ENCODE measurements at regions not wholly inside any gene's neighbourhood (a gene's known extent, or its start where the extent isn't known, plus 50 kb on each side); places are given as distances from the start of the nearest gene placed in this dataset.

GRCh38 chr4:31999848-32000247 is 1279.7 kb downstream of the PCDH7 start:
- no peak for DNase-seq

- DNase-seq, result no peak
Measured at GRCh38 chr4:32000846-32001488, 1280.8 kb downstream of the PCDH7 start.

- DNase-seq, result no peak
Measured at GRCh38 chr4:32002037-32002747, 1282.0 kb downstream of the PCDH7 start.

GRCh38 chr4:32003548-32003947 is 1283.4 kb downstream of the PCDH7 start:
- no peak for DNase-seq

- no peak for DNase-seq
Measured at GRCh38 chr4:32010221-32010620, 1290.1 kb downstream of the PCDH7 start.

GRCh38 chr4:32022071-32022470 is 1301.9 kb downstream of the PCDH7 start:
- no peak for DNase-seq

- DNase-seq, result no peak
Measured at GRCh38 chr4:32025851-32026459, 1305.8 kb downstream of the PCDH7 start.

- DNase-seq, result no peak
Measured at GRCh38 chr4:32030406-32030805, 1310.2 kb downstream of the PCDH7 start.

- DNase-seq, result no peak
Measured at GRCh38 chr4:32031026-32031425, 1310.9 kb downstream of the PCDH7 start.

GRCh38 chr4:32032136-32032672 is 1312.0 kb downstream of the PCDH7 start:
- DNase-seq, result no peak

- no peak for DNase-seq
Measured at GRCh38 chr4:32037399-32037798, 1317.2 kb downstream of the PCDH7 start.

- DNase-seq, result no peak
Measured at GRCh38 chr4:32042486-32043247, 1322.5 kb downstream of the PCDH7 start.

- DNase-seq, result no peak
Measured at GRCh38 chr4:32043248-32043633, 1323.1 kb downstream of the PCDH7 start.

- DNase-seq, result no peak
Measured at GRCh38 chr4:32061916-32062315, 1341.7 kb downstream of the PCDH7 start.

GRCh38 chr4:32073542-32073941 is 1353.4 kb downstream of the PCDH7 start:
- no peak for DNase-seq

- no peak for DNase-seq
Measured at GRCh38 chr4:32087211-32087610, 1367.0 kb downstream of the PCDH7 start.

- DNase-seq, result no peak
Measured at GRCh38 chr4:32094987-32095386, 1374.8 kb downstream of the PCDH7 start.

- DNase-seq, result no peak
Measured at GRCh38 chr4:32102896-32103295, 1382.7 kb downstream of the PCDH7 start.

GRCh38 chr4:32106767-32107166 is 1386.6 kb downstream of the PCDH7 start:
- DNase-seq, result no peak

- no peak for DNase-seq
Measured at GRCh38 chr4:32112891-32113290, 1392.7 kb downstream of the PCDH7 start.

- DNase-seq, result no peak
Measured at GRCh38 chr4:32117693-32118092, 1397.5 kb downstream of the PCDH7 start.

GRCh38 chr4:32119907-32120306 is 1399.7 kb downstream of the PCDH7 start:
- DNase-seq, result no peak

- DNase-seq, result no peak
Measured at GRCh38 chr4:32128549-32128948, 1408.4 kb downstream of the PCDH7 start.

Measured in NCI-H2029 (cell line).